ENCODE measurements at regions not wholly inside any gene's neighbourhood (a gene's known extent, or its start where the extent isn't known, plus 50 kb on each side); places are given as distances from the start of the nearest gene placed in this dataset.
"Not testable (repeated sequence)": the region's sequence is repeated elsewhere in the genome, so short reads cannot be mapped to it uniquely, and the experiment has no call there.

DNA sequence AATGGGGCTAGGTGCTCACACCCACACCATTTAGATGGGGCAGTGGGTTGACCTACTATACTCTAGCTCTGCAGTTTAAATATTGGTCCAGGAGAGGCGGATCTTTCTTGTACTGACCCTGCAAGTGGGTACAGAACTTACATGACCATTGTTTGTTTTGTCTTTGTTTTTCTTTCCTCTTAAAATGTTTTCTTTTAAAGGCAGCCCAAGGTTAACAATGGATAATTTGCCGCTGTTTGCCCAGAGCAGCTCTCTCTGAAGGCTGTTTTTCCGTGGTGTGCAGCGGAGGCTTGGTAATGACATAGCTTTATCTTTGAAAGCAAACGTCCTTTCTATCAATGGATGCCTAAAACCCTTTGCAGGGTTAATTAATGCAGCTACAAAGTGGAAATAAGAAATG, 133.3 kb upstream of the MEX3C start:
- no peak for DNase-seq (ENCODE audit: low spot score)

GRCh38 chr18:51337406-51337805, 139.9 kb upstream of the MEX3C start:
- DNase-seq (ENCODE audit: low spot score): no peak

GRCh38 chr18:51339856-51340255, 142.4 kb upstream of the MEX3C start:
- no peak for DNase-seq (ENCODE audit: low spot score)

- no peak for DNase-seq (ENCODE audit: low spot score)
These were observed 142.9 kb upstream of the MEX3C start for GRCh38 chr18:51340332-51340731.

- DNase-seq (ENCODE audit: low spot score): no peak
These were observed 145.3 kb upstream of the MEX3C start for GRCh38 chr18:51342815-51343214.

GRCh38 chr18:51345848-51346391, 148.4 kb upstream of the MEX3C start:
- DNase-seq (ENCODE audit: low spot score): no peak

GRCh38 chr18:51346404-51346803, 148.9 kb upstream of the MEX3C start:
- no peak for DNase-seq (ENCODE audit: low spot score)

GRCh38 chr18:51350081-51350480, 152.6 kb upstream of the MEX3C start:
- no peak for DNase-seq (ENCODE audit: low spot score)

DNA sequence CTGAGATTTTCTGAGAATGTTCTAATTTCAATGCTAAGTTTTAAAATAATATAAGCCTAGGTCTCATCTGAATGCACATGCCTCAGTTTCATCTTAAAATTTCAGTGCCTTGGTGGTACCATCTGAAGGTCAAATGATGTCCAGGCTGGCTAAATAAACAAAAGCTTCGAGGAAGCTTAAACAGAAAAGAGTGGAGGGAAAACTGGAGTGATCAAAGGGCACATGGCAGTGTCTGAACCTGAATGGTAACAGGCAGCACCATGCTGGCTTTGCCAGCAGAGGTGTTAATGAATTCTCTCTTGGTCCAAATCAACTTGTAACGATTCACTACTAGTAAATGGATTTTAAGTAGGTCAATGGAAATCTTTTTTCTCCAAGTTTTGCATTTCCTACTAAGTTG, 158.4 kb upstream of the MEX3C start:
- no peak for DNase-seq (ENCODE audit: low spot score)

DNA sequence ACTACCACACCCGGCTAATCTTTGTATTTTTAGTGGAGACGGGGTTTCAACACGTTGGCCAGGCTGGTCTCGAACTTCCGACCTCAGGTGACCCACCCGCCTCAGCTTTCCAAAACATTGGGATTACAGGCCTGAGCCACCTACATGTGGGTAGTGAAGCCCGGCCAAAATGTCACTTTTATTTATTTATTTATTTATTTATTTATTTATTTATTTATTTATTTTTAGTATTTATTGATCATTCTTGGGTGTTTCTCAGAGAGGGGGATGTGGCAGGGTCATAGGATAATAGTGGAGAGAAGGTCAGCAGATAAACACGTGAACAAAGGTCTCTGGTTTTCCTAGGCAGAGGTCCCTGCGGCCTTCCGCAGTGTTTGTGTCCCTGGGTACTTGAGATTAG, 162.8 kb upstream of the MEX3C start:
- DNase-seq (ENCODE audit: low spot score): not testable (repeated sequence)

GRCh38 chr18:51361130-51361860, 163.8 kb upstream of the MEX3C start:
- no peak for DNase-seq (ENCODE audit: low spot score)

GRCh38 chr18:51363384-51363783, 165.9 kb upstream of the MEX3C start:
- no peak for DNase-seq (ENCODE audit: low spot score)

- DNase-seq (ENCODE audit: low spot score): no peak
These were observed 173.5 kb upstream of the MEX3C start for GRCh38 chr18:51370996-51371395.

GRCh38 chr18:51371929-51372328, 174.4 kb upstream of the MEX3C start:
- DNase-seq (ENCODE audit: low spot score): no peak

- DNase-seq (ENCODE audit: low spot score): no peak
These were observed 184.6 kb upstream of the MEX3C start for GRCh38 chr18:51382081-51382480.

GRCh38 chr18:51383116-51383515, 185.6 kb upstream of the MEX3C start:
- no peak for DNase-seq (ENCODE audit: low spot score)

DNA sequence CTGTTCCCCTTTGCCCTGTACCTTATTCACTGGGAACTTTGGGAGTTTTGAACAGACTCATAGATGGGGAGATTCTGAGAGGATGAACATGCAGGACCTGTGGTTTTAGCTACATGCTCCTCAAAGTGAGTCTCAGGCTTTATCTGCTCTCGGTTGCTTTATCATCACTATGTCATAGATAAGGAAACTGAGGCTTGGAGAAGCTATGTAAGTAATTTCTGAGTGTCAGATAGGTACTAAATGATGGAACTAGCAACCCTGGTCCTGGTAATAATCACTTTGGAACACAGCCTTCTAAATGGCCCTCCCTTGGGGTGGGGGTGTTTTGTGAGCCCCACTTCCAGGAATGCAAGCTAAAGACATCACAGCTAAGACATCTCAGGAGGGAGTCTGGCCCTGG, 186.2 kb upstream of the MEX3C start:
- DNase-seq (ENCODE audit: low spot score): no peak

DNA sequence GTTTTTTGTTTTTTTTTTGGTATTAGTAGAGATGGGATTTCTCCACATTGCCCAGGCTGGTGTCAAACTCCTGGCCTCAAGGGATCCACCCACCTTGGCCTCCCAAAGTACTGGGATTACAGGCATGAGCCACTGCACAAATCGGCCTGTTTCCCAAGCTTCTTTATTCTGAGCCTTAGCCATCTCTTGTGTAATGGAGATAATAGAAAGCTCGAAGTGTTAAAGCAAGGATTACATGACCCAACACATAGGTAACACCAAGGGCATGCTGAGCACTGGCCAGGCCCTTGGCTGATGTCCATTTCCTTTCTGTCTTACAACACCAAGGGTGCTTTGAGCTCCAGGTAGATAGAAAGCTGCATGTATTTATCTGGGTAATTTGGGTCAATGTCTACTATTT, 187.8 kb upstream of the MEX3C start:
- DNase-seq (ENCODE audit: low spot score): no peak

GRCh38 chr18:51390702-51391101, 193.2 kb upstream of the MEX3C start:
- no peak for DNase-seq (ENCODE audit: low spot score)

- no peak for DNase-seq (ENCODE audit: low spot score)
These were observed 193.7 kb upstream of the MEX3C start for GRCh38 chr18:51391215-51391614.

- no peak for DNase-seq (ENCODE audit: low spot score)
These were observed 194.2 kb upstream of the MEX3C start for GRCh38 chr18:51391731-51392130.

DNA sequence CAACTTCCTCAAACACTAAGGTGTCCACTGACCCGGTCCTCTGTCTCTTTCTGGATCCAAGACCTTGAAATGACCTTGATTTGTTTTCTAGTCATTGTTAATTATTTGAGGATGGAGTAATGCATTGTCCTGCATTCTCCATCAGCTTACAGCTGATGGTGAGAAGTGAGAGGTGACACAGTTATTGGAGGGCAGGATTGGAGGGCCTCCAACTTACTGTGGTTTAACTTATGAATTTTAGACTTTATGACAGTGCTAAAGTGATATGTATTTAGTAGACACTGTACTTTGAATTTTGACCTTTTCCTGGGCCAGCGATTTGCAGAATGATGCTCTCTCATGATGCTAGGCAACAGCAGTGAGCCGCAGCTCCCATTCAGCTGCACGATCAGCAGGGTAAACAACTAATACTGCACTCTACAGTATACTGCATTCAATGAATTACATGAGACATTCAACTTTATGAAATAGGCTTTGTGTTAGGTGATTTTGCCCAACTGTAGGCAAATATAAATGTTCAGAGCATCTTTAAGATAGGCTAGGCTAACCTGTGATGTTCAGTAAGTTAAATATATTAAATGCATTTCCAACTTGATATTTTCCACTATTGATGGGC, 200.0 kb upstream of the MEX3C start:
- no peak for DNase-seq (ENCODE audit: low spot score)

DNA sequence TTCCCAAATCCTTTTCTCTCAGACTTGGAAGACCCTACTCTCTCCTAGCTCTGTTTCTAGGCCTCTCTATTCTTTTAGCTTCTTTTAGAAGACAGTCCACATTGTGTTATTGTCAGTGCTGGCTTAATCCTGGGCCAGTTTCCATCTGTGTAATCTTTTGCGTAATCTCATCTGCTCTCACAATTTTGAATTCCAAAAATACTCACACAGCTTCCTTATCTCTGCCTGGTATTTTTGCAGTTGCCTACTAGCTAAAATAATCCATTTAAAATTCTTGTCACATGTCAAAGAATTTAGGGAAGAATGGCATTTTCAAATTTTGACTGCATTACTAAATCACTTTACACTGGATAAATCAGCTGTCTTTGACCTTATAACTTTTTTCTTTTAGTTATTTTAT, 200.6 kb upstream of the MEX3C start:
- no peak for DNase-seq (ENCODE audit: low spot score)

Data from CD4-positive, alpha-beta T cell treated with Interleukin-2 at 100 ng/mL for 4 hours (primary cell).